ENCODE measurements at regions not wholly inside any gene's neighbourhood (a gene's known extent, or its start where the extent isn't known, plus 50 kb on each side); places are given as distances from the start of the nearest gene placed in this dataset.

DNA sequence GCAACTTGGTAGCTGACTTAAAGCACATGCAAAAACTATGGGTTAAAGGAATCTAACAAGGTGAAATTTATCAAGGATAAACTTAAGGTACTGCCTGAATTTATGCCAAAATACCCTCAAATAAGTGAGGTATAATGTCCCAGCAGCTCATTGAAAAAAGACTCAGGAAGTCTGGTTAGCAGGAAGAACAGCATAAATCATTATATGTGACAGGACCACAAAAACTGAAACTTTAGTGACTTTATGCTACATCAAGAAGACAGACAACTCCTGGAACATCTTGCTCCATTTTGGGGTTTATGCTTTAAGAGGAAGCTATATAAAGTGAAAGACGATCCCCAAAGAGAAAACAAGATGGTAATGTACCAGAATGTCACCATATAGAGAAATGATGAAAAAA, 282.4 kb upstream of the ZNF462 start:
- TF ChIP-seq, protein P1, sequence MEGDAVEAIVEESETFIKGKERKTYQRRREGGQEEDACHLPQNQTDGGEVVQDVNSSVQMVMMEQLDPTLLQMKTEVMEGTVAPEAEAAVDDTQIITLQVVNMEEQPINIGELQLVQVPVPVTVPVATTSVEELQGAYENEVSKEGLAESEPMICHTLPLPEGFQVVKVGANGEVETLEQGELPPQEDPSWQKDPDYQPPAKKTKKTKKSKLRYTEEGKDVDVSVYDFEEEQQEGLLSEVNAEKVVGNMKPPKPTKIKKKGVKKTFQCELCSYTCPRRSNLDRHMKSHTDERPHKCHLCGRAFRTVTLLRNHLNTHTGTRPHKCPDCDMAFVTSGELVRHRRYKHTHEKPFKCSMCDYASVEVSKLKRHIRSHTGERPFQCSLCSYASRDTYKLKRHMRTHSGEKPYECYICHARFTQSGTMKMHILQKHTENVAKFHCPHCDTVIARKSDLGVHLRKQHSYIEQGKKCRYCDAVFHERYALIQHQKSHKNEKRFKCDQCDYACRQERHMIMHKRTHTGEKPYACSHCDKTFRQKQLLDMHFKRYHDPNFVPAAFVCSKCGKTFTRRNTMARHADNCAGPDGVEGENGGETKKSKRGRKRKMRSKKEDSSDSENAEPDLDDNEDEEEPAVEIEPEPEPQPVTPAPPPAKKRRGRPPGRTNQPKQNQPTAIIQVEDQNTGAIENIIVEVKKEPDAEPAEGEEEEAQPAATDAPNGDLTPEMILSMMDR (IDR thresholded peaks at IDR 0.05; ENCODE audit: low read depth, low read length): no peak
- TF ChIP-seq, protein P2, sequence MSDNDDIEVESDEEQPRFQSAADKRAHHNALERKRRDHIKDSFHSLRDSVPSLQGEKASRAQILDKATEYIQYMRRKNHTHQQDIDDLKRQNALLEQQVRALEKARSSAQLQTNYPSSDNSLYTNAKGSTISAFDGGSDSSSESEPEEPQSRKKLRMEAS (IDR thresholded peaks at IDR 0.05; ENCODE audit: low read depth, low read length): no peak
- no peak for TF ChIP-seq POLR2A (IDR thresholded peaks at IDR 0.05; ENCODE audit: extremely low read depth, insufficient read length)
- no peak for TF ChIP-seq MYC (IDR thresholded peaks at IDR 0.05; ENCODE audit: low read depth, low read length)

All from NB4 (cell line).